NOMO-1 (cell line): ENCODE measurements at regions not wholly inside any gene's neighbourhood (a gene's known extent, or its start where the extent isn't known, plus 50 kb on each side); places are given as distances from the start of the nearest gene placed in this dataset.

ENCODE experiments used
- DNase-seq, 2 experiments: peaks; one replicate each; lab custom pipeline; 2025; ENCODE audit not compliant: unreplicated experiment in 2 of 2; lab: John Stamatoyannopoulos, UW

GRCh38 chr6:155970876-155971708, 515.5 kb upstream of the NOX3 start:
- no peak for DNase-seq

DNA sequence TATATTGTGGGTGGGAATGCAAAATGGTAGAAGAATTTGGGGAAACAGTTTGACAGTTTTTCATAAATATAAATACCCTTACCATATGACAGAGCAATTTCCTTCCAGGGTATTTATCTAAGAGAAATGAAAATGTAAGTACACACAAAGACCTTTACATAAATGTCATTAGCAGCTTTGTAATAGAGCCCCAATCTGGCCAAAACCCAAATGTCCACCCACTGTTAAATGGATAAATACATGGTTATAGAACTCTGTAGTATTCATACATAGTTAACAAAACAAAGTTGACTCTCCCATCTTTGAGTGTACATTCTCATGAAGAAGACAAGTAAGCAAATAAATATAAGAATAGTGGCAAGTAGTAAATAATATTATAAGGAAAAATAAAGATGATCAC, 514.8 kb upstream of the NOX3 start:
- no peak for DNase-seq

DNA sequence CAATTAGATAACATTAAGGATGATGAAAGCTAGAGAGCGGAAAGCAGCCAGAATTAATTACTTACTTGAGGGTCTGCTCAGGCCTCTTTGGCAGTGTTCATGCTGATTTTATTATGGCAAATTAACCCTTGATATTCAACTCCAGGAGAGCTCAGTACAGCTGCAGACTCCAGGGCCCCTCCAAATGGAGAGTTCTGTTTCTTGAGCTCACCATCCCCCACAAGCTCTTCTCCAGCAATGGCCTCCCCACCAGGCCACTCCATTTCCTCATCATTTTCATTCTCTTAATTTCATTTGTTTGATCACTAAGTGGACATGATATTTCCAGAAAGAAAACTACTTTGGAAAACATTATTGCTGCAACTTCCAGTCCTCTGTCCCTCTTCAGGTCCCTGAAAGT, 513.3 kb upstream of the NOX3 start:
- DNase-seq, result no peak

- no peak for DNase-seq
Observed at GRCh38 chr6:155967322-155967721, 511.7 kb upstream of the NOX3 start.

- no peak for DNase-seq
Observed at GRCh38 chr6:155964544-155964943, 508.9 kb upstream of the NOX3 start.

GRCh38 chr6:155962276-155962675, 506.6 kb upstream of the NOX3 start:
- no peak for DNase-seq

DNA sequence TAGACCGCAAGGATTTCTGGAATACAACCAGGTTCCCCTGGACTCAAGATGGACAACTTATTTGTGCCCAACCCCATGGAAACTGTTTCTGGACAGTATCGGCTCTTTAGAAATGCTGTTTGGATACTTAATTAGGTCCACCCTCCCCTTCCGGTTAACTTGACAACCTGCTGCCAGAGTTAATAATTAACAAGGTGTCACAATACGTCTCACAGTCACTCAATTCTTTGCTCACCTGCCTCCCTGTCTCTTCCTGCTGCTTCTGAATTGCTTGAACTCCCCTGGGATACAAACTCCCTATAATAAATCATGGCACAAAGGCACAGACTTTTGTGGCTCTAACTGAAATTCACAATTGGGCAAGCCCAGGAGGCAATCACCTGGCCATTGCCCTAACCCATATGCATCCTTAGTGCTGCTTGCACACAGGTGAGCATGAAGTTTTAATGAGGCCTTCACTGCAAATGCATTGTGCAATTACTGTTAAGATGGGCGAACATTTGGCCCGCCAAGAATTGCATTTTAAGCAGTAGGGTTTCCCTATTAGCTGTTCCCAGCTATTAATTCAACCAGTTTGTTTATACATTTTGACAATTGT, 504.4 kb upstream of the NOX3 start:
- no peak for DNase-seq

DNA sequence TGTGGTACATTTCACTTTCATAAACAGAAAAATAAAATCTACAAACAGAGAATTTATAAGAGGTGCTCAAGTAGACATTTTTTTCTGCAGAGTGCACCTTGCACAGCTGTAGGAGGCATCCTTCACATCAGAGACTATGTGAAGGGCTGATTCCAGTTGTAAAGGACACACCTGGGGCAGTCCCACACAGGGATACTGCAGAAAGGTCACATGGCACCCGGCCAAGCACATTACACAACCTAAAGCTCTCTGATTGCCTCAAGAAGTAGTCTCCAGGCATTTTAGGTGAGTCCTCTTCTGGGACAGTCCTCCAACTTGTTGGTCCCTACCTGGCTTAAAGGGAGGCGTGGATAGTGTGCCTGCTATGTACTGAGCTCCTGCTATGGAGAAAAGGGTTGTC, 502.9 kb upstream of the NOX3 start:
- DNase-seq, result no peak

- DNase-seq, result no peak
Observed at GRCh38 chr6:155955038-155955437, 499.4 kb upstream of the NOX3 start.

DNA sequence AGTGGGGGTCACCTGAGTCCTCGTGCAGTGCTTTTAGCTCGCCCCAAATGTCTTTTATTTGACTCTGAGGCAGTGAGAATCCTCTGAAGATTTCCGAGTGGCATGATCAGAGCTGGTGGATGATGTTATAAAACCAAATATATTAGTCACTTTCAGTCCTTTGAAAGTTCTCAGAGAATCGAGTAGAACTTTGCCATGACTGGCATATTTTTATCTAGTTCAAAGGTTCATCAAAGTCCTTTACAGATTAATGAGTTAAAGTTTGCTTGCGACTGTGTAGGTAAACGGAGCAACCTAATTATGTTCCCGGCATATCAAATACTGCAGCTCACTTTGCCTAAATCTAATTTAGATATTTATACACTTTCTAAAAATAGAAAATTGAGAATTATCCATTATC, 498.5 kb upstream of the NOX3 start:
- no peak for DNase-seq

GRCh38 chr6:155949256-155949655, 493.6 kb upstream of the NOX3 start:
- no peak for DNase-seq

- DNase-seq, result no peak
Observed at GRCh38 chr6:155946860-155947259, 491.2 kb upstream of the NOX3 start.

GRCh38 chr6:155943635-155944034, 488.0 kb upstream of the NOX3 start:
- DNase-seq, result no peak

DNA sequence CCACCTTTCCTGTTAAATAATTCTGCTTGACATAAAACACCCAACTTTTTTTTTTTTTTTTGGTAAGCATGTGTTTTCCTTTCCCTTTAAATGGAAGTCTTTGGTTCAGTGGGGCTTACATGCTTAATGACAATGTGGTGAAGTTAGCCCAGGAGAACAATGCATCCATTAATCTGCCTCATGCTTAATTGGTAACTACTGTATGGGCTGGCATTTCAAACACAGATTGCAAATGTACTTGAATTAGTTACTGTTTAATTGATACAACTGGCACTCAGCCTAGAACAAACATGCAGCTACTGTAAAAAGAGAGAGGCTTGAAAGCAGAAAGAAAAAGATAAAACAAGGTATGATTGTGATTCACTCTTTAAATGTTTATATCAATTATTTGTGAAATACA, 483.6 kb upstream of the NOX3 start:
- DNase-seq, result no peak

DNA sequence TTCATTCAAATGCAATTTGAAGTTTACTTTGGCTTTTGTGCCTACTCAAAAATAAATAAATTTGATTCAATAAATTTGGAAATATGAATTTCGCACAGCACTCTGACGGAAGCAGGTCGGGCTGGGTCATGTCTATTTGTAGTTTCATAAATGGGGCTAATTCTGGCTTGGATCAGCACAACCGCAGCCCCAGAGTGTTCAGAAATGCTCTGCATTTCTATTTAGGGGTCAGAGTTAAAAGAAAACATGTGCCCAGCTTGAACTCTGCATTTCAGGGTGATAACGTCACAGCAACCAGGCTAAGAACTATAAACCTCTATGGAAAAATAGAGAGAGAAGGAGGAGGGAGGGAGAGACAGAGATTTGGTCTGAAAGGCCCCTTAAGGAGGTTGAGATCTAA, 480.9 kb upstream of the NOX3 start:
- no peak for DNase-seq

DNA sequence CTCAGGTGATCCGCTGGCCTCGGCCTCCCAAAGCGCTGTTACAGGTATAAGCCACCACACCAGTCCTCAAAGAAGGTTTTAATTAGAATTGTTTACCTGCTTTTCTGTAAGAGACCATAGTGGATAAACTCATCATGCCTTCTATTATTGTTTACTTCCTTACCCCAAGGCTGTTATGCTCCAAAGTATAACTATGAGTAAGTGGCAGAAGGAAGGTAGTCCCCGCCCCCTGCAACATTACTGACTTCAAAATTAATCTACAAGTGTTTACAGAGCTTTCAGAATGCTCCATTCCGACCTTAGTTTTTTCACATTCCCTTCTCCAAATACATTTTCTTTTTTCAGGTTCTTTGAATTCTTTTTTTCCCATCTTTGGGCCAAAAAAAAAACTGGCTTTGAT, 480.5 kb upstream of the NOX3 start:
- no peak for DNase-seq

DNA sequence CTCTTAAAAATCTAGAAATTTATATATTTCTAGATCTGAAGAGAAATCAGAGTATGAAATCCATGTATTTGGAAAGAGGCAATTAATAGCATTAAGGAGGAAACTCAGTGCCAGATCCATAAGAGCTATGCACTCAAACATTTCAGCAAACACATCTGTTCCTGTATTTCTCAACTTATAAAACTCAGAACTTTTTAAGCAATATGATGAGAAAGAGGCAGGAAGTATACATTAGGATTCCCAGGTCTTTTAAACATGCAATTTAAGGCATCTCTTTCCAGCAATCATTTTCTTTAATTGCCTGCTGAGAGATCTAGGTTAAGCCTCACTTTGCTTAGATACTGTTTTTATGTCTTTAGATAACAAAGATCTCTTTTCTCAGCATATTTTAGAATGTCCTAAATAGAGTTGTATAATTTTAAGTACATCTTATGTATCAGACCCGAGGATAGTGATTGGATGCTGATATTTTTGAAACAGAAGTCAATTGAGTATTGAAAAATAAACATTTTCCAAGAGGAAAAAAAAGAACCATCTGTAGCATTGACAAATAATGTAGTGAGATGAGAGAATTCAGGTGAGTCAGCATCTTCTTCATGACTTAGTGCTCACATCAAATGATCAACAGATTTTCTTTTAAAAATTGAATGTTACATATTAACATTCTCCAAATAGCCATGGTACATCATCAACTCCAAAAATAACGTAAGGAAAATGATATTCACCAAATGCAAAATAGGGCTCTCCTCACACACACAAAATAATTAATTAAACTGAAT, 461.4 kb upstream of the NOX3 start:
- DNase-seq, result no peak

- DNase-seq, result no peak
Observed at GRCh38 chr6:155915651-155916050, 460.0 kb upstream of the NOX3 start.

- no peak for DNase-seq
Observed at GRCh38 chr6:155913816-155914215, 458.2 kb upstream of the NOX3 start.

DNA sequence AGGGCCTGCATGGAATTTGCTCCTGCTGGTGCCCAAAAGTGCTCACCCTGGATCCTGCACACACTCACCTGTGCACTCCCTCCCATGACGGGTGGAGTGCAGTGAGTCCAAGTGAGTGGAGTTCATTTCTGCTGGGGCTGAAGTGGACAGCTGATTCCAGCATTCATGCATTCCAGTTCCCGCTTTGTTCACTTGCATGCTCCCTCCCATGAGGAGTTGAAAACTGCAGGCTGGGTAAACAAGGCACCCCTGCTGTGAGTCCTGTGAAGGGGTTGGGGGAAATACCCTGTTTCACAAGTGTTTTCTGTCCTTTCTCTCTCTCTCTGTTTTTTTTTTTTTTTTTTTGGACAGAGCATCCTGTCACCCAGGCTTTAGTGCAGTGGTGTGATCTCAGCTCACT, 454.1 kb upstream of the NOX3 start:
- DNase-seq, result no peak

GRCh38 chr6:155895641-155896040, 440.0 kb upstream of the NOX3 start:
- DNase-seq, result no peak

- DNase-seq, result no peak
Observed at GRCh38 chr6:155894758-155895157, 439.1 kb upstream of the NOX3 start.
